ENCODE measurements at regions not wholly inside any gene's neighbourhood (a gene's known extent, or its start where the extent isn't known, plus 50 kb on each side); places are given as distances from the start of the nearest gene placed in this dataset.

DNA sequence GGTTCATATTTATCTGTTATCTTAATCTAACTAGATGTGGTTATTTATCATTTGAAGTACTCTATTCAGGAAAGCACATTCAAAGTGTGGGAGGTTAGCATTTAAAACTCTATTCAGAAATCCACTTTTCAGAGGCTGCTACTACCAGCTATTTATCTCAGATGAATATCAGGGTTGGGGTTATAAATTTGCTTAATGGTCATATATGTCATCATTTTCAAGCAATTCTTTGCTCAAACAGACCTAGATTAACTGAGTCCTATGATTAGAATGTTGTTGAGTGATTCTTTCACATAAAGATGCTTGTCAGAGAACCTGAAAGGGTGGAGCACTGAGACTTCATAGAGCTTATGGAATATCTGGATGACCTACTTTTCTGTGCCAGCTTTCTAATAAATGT, 436.9 kb upstream of the TGFBR2 start:
- no peak for DNase-seq (ENCODE audit: low read depth)

DNA sequence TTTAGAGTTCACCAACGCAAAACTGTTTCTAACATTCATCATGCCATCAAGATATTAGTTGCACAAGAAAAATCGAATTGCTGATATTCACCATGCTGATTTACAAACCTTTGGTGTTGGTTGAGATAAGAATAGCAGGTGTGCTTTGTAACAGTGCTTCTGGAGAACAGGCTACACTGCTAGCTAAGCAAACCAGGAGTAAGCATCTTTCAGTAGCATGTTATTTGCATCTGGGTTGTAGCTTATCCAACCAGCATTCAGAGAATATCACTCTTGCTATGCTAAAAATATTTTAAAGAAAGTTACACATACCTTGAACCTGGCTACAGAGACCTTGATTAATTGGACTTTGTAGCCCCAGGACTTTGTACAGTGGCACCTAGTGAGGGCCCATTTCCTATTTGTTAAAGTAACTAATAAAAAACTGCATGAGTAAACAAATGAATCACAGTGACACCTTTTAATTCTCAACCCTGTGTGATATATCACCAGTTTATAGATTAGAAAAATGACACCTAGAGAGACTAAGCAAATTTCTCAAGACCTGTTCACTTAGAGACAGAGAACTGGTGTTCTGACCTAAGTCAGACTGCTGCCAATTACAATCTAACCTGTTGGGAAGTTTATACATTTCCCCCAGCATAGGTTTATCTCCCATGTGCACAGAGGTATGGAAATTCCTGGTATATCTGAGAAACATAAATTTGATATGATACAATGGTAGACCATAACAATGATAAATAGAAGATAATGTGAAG, 435.5 kb upstream of the TGFBR2 start:
- DNase-seq (ENCODE audit: low read depth), result no peak

DNA sequence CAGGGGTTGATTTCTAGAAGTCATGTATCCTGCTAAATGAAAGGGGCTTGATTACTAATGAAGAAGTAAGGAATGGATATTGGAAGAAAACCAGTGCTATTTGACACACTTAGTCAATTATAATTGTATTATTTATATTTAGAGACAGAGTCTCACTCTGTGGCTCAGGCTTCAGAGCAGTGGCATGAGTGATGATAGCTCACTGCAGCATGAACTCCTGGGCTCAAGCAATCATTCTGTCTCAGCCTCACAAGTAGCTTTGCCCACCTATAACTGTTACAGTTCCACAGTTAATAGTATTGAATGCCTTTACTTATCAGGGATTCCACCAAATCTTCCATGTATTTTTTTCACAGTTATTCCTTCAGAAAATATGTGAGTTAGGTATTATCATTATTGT, 432.0 kb upstream of the TGFBR2 start:
- DNase-seq (ENCODE audit: low read depth), result no peak

DNA sequence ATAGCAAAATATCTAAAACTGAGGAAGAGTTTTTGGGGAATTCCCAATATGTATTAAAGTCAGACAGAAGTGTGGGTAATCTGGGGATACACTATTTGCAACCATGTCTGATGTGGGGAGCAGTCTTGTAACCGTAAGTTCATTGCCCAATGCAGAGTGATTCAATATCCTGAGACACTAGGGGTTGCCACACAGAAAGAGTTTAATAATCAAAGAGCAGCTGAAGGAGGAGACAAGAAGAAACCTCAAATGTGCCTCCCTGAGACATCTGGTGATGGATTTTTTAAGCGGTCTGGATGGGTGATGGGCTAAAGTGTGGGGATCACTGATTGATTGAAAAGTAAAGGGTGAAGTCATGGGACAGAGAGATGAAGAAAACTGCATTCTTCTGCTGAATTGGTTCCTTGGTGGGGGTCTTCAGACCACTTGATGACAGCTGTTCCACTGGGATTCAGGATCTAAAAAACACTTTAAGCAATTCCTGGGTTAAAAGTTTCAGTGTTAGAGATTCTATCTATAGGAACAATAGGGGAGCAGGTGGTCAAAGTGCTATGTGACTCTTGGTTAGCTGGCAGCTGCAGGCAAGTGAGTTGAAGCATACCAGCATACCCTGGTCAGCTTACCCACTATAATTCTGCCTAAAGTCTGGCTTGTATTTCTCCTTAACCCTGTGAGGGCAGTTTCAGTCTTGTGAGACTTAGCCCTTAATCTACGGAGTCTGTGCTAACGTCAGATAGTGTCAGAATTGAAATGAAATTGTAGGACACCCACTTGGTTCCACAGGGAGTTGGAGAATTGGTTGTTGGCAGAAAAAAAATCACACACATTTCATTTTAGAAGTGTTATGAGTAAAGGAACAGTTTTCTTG, 425.9 kb upstream of the TGFBR2 start:
- no peak for DNase-seq (ENCODE audit: low read depth)

DNA sequence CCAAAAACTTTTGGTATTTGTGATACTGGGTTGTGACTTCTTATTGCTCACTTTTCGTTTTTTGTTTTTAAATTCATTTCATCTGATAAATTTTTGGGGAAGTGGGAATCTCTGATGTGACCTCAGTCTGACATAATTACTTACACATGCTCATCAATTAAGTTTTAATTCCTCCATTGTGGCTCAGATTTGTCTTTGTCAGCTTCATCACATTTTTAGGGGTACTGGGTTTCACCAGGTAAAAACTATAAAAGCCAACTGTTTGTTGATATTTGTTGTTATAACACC, 425.3 kb upstream of the TGFBR2 start:
- DNase-seq (ENCODE audit: low read depth), result no peak

DNA sequence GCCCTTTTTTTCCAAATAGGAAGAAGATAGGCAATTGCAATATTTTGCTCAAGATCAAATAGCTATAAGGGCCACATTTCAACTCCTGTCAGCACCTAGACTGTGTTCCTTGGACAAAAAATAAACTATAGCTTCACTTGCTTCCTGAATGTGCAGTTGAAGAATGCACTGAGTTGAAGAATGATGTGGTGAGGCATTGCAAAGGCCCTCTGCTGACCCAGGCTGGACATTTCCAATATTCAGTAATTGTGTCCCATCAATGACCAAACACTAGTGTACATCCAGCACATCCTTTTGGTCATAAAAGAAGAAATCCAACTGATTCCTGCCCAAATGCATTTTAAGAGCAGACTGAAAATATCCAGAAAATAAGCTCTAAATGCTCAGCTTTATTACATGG, 424.8 kb upstream of the TGFBR2 start:
- DNase-seq (ENCODE audit: low read depth), result no peak

DNA sequence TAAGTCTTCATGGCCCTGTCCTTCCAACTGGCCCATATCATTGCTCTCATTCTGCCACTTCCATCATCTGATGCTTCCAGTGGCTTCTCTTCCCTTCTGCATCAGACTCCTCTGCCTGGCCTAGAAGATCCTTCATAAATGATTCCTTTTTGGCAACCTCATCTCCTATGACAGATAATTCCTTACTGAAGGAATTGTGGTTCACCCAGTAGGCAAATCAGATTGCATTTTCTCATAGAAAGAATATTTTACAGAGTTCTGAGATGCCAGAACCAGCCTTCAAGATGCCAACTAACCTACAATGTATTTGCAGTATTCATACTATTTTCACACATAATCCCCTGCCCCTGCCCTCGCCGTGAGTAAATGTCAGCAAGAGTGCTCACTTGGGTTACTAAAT, 423.0 kb upstream of the TGFBR2 start:
- DNase-seq (ENCODE audit: low read depth), result no peak

DNA sequence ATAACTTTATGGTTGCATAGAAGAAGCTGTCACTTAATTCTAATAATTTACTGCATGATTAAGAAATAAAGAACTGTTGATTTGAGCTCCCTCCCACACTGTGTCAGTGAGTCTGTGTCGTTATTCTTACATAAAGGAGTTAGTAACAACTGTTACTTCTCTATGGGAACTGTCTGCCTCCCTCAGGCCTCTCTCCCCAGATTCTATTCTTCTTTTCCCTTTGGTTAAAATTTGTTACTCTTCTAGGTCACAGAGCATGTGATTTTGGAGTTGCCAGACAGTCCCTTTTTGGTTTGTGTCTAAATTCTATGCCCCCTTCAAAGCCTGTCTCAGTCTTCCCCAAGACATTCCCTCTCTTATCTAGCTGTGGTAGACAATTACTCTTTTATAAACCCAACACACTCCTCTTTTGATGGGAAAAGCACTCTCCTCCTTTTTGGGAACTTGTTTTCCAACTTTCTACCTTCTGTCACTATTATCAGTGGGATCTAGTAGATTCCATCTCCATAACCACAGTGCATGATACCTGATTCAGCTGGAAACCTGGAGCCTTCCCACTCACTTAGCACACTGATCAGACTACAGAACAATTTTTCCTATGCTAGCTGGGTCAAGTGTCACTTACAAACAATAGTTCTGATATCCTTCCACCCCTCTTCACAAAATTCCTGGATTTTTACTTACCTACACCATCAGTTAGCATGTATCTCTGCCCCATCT, 422.1 kb upstream of the TGFBR2 start:
- DNase-seq (ENCODE audit: low read depth), result no peak

DNA sequence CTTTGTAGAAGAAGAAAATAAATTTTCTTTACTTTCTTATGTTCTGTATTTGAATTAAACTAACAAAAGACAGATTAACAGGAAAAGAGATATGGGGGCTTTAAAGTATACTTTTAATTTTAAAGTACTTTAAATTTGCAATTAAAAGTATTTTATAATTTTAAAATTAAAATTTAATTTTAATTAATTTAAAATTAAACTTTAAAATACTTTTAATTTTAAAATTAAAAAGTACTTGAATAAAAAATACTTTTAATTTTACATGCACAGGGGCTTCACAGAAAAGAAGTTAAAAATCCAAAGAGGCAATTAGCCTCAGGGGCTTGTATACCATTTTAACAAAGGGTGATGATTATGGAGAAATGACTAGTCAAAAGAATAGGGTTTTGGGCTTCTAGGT, 420.5 kb upstream of the TGFBR2 start:
- DNase-seq (ENCODE audit: low read depth), result no peak

DNA sequence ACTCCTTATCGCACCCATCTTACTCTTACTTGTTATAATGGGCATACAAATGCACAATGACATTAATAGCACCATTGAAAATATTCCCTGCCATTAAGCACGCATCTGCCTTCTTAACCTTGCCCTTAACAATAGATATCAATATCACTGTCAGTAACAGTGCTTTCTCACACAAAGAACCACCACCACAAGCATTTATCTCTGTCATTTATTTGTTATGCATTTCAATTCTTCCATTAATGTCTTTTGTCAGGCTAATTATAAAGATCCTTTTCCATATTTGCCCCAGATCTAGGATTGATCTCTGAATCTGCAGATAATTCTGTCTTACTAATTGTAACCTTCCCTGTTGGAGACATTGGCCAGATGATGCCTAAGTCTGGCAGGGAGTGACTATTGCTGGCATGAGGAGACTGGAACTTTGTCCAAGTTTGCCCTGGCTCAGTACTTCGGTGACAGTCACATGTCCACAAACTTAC, 419.6 kb upstream of the TGFBR2 start:
- no peak for DNase-seq (ENCODE audit: low read depth)

DNA sequence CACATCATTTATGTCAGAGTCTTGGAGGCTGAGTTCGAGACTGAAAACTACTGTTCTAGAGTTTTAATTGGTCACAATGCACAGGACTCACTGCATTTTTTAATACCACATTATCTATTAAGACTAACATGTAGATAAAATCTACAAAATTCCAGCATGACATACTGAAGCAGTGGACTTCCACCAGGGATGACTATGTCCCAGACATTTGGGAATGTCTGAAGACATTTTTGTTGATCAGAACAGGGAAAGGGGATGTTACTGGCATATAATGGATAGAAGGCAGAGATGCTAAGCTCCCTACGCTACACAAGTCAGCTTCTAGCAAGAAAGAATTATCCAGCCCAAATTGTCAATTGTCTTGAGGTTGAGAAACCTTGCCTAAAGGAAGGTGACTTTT, 419.0 kb upstream of the TGFBR2 start:
- DNase-seq (ENCODE audit: low read depth), result no peak

DNA sequence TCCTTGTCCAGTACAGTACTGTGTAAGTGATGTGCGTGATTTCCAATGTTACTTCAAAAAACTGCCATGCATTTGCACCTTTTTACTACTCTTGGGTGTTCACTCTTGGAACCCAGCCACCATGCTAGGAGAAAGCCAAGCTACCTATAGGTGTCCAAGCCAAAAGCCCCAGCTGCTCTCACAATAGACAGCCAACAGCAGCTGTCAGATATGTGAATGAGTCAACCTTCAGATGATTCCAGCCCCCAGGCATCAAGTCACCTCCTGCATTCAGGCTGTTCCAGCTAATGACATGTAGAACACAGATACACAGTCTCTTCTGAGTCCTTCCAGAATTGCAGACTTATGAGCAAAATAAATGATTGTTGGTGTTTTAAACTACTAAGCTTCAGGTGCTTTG, 417.7 kb upstream of the TGFBR2 start:
- DNase-seq (ENCODE audit: low read depth), result no peak

DNA sequence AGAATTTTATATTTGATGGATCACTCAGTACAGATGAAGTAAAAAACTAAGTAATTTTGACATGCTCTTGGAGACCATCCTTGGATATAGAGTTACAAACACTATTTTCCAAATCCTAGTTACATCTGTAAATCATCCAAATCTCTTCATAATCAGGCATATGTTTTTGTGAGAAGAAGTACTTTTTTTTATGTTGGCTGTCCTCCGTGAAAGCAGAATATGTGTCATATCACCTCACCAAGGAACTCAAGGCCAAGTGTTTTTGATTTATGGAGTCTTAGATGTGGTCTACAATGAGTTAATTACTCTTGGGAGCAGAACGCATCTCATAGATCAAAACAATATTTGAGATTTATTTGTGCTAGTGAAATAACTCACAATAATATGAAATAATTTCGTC, 416.5 kb upstream of the TGFBR2 start:
- DNase-seq (ENCODE audit: low read depth), result no peak

DNA sequence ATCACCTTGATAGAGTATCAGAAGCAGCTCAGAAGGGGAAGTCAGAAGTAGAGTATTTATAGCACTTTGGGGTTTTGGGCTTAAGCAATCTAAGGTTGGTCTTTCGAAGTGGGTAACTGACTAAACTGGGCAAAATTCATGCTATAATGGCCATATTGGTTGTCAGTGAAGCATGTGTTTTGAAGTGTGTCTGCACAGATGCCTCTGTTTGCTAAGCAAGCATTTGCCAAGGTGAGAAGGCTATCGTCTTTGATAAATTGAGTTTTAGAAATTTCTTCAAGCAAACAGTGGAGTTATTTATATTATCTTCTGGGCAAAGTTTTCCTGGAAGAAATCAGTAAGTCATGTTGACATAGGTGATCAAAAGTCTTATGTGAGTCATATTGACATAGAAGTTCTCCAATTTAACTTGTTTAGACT, 412.8 kb upstream of the TGFBR2 start:
- no peak for DNase-seq (ENCODE audit: low read depth)

DNA sequence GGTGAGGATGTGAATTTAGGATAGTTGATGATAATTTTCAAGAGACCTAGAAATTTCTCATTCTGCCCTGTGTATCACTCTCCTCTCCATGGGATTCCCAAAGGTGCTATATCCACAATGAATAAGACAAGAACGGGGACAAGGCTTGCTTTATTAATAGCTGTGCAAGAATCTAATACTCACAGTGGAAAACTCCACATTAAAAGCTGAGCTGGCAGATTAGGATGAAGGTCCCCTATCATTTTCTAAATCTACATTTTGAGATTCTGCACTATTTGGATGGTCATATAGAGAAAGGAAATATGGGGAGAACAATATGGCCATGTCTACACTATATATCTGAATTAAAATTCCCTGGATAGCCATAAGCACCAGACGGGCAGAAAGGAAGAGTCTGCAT, 411.0 kb upstream of the TGFBR2 start:
- DNase-seq (ENCODE audit: low read depth), result no peak

DNA sequence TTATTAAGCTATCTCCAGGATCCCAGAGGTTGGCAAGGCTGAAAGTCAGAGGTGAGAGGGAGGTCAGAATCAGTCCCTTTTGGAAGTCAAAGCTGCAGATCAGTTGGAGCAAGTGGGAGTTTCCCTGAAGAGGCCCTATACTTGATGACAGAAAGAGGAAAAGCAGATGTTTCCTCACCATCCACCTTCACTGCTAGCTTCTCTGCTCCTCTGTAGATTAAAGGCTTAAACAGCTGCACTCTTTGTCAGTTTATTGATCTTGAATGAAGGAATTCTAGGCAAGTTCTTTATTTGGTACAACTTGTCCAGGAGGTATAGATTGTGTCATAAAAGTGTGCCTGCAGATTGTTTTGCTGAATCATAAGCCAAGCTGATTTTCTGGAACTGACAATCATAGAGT, 408.2 kb upstream of the TGFBR2 start:
- DNase-seq (ENCODE audit: low read depth), result no peak

DNA sequence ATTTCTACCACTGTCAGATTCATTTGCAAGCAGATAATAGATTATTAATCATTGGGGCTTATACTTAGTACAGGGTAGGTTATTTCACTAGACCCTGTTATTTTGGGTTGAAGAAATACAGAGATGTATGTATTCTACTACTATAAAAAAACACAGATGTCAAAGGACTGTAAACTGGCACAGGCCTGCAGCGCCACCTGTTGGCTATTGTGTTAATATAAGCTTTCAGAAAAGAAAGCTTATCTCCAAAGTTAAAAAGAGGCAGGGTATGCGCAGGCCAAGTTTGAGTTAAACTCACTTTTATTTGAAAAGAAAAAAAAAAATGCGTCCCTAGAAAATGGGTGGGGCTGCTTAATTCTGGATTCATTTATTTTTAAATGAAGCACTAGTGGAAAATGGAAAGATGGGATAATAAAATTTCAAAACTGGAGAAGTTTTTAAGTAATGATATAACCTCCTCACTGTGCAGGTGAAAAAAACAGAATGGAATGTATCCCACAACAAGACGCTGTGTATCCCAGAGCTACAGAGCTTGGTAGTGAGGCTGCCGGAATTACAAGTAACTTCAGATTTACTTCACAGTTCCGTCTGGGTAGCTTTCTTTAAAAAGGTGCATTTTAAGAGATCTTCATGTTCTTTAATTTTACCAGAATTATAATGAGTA, 407.2 kb upstream of the TGFBR2 start:
- peak; percentile 14 for DNase-seq (ENCODE audit: low read depth)

DNA sequence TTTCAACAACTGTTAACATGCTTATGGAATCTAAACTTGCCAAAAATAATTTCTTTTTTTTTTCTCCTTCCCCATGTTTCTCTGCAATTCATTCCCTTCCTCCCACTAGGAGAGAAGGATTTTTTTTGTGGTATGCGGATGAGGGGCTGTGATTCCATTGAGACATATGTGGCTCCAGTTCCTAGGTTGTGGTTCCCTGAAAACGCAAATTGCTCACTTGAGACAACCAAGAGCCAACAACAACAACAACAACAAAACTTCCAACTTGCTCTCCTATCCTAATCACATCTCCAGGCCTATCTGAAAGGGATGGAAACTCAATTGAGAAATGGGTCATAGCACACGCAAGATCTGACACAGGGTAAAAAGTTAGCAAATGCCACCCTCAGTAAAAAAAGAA, 406.5 kb upstream of the TGFBR2 start:
- no peak for DNase-seq (ENCODE audit: low read depth)

DNA sequence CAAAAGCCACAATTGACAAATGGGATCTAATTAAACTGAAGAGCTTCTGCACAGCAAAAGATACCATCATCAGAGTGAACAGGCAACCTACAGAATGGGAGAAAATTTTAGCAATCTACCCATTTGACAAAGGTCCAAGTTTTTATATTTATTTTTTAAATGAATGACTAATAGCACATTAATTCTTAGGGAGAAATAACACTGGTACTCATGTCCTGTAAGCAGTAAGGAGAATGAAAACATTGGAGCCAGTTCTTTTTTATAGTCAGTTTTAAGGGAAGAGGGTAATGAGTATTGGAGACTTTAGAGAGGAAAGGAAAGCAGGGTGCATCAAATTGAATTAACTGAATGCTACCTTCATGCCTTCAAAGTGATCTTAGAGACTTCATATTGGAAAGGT, 404.7 kb upstream of the TGFBR2 start:
- no peak for DNase-seq (ENCODE audit: low read depth)

DNA sequence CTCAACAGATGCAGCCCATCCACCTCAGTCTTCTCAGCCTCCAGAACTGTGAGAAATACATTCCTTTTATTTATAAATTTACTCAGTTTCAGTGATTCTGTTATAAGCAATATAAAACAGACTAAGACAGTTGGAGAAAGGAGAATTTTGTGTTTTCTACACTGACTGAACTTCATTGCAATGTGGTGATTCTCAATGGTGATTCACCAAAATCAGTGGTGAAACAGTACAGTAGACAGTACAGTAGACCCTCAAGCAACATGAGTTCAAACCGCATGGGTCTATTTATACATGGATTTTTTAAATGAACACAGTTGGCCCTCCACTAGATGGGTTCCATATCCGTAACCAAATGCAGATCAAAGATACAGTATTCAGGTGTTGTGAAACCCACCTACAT, 403.1 kb upstream of the TGFBR2 start:
- no peak for DNase-seq (ENCODE audit: low read depth)

DNA sequence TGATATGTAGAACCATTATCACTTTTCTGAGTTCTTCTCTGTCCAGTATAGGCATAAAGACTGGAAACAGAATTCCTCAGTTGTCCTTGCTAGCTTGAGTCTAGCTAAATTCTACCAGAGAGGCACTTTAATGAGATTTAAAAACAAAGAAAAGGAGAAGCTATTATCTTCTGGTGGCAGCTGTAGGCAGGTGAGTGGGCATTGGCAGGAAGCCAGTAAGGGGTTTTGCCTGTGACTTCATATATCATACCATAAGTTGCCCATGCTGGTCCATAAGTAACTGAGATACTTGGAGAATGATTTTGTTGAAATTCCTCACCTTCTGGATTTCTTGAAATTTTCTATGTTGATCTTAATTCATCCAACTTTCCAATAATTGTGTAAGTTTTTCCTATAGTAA, 402.3 kb upstream of the TGFBR2 start:
- DNase-seq (ENCODE audit: low read depth), result no peak

DNA sequence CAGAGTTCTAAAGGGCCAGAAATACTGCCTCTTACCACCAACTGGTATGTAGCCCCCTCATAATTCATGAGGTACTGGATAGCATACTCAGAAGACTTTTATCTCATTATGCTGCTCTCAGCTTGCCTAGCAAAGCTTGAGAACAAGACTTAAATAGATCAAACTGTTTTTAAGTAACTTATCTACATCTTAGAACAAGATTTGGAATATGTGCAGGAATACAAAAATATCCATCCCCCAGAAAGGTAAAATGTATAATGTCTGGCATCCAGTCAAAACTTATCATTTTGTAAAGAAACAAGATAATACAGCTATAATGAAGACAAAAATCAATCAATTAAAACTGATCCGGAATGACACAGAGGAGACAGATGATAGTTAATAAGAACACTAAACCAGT, 400.4 kb upstream of the TGFBR2 start:
- no peak for DNase-seq (ENCODE audit: low read depth)

DNA sequence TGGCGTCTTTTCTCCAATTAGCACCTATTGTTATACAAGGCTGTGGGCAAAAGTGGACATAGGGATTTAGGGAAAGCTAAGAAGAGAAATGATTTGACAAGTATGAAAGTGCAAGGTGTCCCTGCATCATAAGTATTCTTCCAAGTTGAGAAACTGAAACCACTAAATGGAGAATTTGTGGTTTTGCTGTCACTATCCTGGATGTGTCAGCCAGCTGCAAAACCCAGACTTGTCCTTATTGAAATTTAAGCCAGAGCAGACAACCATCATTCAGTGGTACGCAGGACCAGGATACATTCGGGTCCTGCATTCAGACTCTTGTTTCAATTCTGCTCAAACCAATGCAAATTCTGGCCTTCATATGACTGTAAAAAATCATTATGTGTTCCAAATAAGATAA, 384.8 kb upstream of the TGFBR2 start:
- no peak for DNase-seq (ENCODE audit: low read depth)

Measured in CMK (cell line).